ENCODE measurements at regions not wholly inside any gene's neighbourhood (a gene's known extent, or its start where the extent isn't known, plus 50 kb on each side); places are given as distances from the start of the nearest gene placed in this dataset.
"Not testable (repeated sequence)": the region's sequence is repeated elsewhere in the genome, so short reads cannot be mapped to it uniquely, and the experiment has no call there.

- no peak for TF ChIP-seq CTCF (IDR thresholded peaks at IDR 0.05; ENCODE audit: insufficient read depth, low read depth, low read length, missing control alignments)
- no peak for DNase-seq (ENCODE audit: low read depth)
- H3K4me3 ChIP-seq (ENCODE audit: low read length): no peak overlapping the region
Observed at GRCh38 chr3:20931834-20932233, 745.8 kb upstream of the SGO1 start.

GRCh38 chr3:20930034-20930433 is 744.0 kb upstream of the SGO1 start:
- no peak overlapping the region for H3K4me3 ChIP-seq (ENCODE audit: low read length)
- peak; percentile 63 for TF ChIP-seq CTCF (IDR thresholded peaks at IDR 0.05; ENCODE audit: insufficient read depth, low read depth, low read length, missing control alignments)
- peak; percentile 51 for DNase-seq (ENCODE audit: low read depth)

GRCh38 chr3:20924646-20925385 is 738.8 kb upstream of the SGO1 start:
- peak; percentile 16 for DNase-seq (ENCODE audit: low read depth)
- no peak overlapping the region for H3K4me3 ChIP-seq (ENCODE audit: low read length)
- TF ChIP-seq CTCF (IDR thresholded peaks at IDR 0.05; ENCODE audit: insufficient read depth, low read depth, low read length, missing control alignments): no peak

GRCh38 chr3:20921112-20921511 is 735.1 kb upstream of the SGO1 start:
- H3K4me3 ChIP-seq (ENCODE audit: low read length); DNase-seq (ENCODE audit: low read depth): not testable (repeated sequence)

GRCh38 chr3:20916951-20917606 is 731.1 kb upstream of the SGO1 start:
- no peak overlapping the region for H3K4me3 ChIP-seq (ENCODE audit: low read length)
- TF ChIP-seq CTCF (IDR thresholded peaks at IDR 0.05; ENCODE audit: insufficient read depth, low read depth, low read length, missing control alignments): no peak
- no peak for DNase-seq (ENCODE audit: low read depth)

- DNase-seq (ENCODE audit: low read depth): no peak
- TF ChIP-seq CTCF (IDR thresholded peaks at IDR 0.05; ENCODE audit: insufficient read depth, low read depth, low read length, missing control alignments): no peak
Observed at GRCh38 chr3:20914310-20914709, 728.3 kb upstream of the SGO1 start.

GRCh38 chr3:20912406-20912805 is 726.4 kb upstream of the SGO1 start:
- H3K4me3 ChIP-seq (ENCODE audit: low read length): no peak overlapping the region
- no peak for DNase-seq (ENCODE audit: low read depth)
- no peak for TF ChIP-seq CTCF (IDR thresholded peaks at IDR 0.05; ENCODE audit: insufficient read depth, low read depth, low read length, missing control alignments)

More at GRCh38 chr3:20914310-20914709, 728.3 kb upstream of the SGO1 start:
- H3K4me3 ChIP-seq (ENCODE audit: low read length): no peak overlapping the region

Data from epithelial cell of esophagus (primary cell).